CD14-positive monocyte (primary cell): ENCODE measurements at regions not wholly inside any gene's neighbourhood (a gene's known extent, or its start where the extent isn't known, plus 50 kb on each side); places are given as distances from the start of the nearest gene placed in this dataset.

Experiments
- DNase-seq, 3 donors: peaks; one replicate each; pipeline ENCODE4 v3.0.0-alpha.2; 2011 to 2022
- H2AFZ ChIP-seq: 2 replicates; pipeline ENCODE4 v1.6.0; 2012; ENCODE audit warnings: mild to moderate bottlenecking, low read depth, low read length, inconsistent platforms; ENCODE audit not compliant: insufficient read depth, poor library complexity, severe bottlenecking
- H3K27ac ChIP-seq, 2 donors: 1 replicate in 1 of 2; 2 replicates in 1 of 2; pipeline ENCODE4 v1.5.1; 2012 to 2013; ENCODE audit warnings: low read length in 2 of 2, control low read depth in 1 of 2, inconsistent platforms in 1 of 2, low read depth in 1 of 2, mild to moderate bottlenecking in 1 of 2
- H3K27me3 ChIP-seq, 2 donors: one replicate each; pipeline versions ENCODE4 v1.6.0 to v1.6.1; 2011 to 2013; ENCODE audit warnings: low read length in 2 of 2; ENCODE audit not compliant: control insufficient read depth in 2 of 2, insufficient read depth in 2 of 2
- H3K36me3 ChIP-seq, 2 donors: replicated peaks in 1 of 2; 1 replicate in 1 of 2; 2 replicates in 1 of 2; pipeline versions ENCODE4 v1.5.1 to v1.6.1; 2012 to 2013; ENCODE audit warnings: low read length in 2 of 2, control low read depth in 1 of 2, inconsistent platforms in 1 of 2, mild to moderate bottlenecking in 1 of 2; ENCODE audit not compliant: insufficient read depth in 2 of 2, control insufficient read depth in 1 of 2
- H3K4me1 ChIP-seq, 2 donors: 1 replicate in 1 of 2; 2 replicates in 1 of 2; pipeline versions ENCODE4 v1.5.1 to v1.6.1; 2012 to 2013; ENCODE audit warnings: low read length in 2 of 2, control low read depth in 1 of 2, inconsistent platforms in 1 of 2, mild to moderate bottlenecking in 1 of 2, moderate library complexity in 1 of 2; ENCODE audit not compliant: insufficient read depth in 2 of 2, control insufficient read depth in 1 of 2
- H3K4me2 ChIP-seq: replicated peaks from 2 replicates; pipeline ENCODE3; 2012; ENCODE audit warnings: low read length, moderate library complexity, mild to moderate bottlenecking; ENCODE audit not compliant: poor library complexity, severe bottlenecking; ENCODE audit errors: extremely low read depth
- H3K4me3 ChIP-seq, 3 experiments: fragments of 200-600 bp in 1 of 3; sonication (generic) in 1 of 3; replicated peaks in 1 of 3; 1 replicate in 2 of 3; 2 replicates in 1 of 3; pipeline ENCODE4 v1.5.1; 2011 to 2013; ENCODE audit warnings: low read length in 3 of 3, mild to moderate bottlenecking in 3 of 3, control low read depth in 2 of 3, low read depth in 2 of 3, inconsistent platforms in 1 of 3, moderate library complexity in 1 of 3
- H3K79me2 ChIP-seq: 2 replicates; pipeline ENCODE4 v1.6.0; 2012; ENCODE audit warnings: mild to moderate bottlenecking, control low read depth, inconsistent platforms, low read length, moderate library complexity; ENCODE audit not compliant: insufficient read depth
- H3K9ac ChIP-seq: 2 replicates; pipeline ENCODE4 v1.6.0; 2017; ENCODE audit warnings: low read length, mild to moderate bottlenecking; ENCODE audit not compliant: insufficient read depth, poor library complexity, severe bottlenecking
- H3K9me3 ChIP-seq, 2 donors: replicated peaks in 1 of 2; 1 replicate in 1 of 2; 2 replicates in 1 of 2; pipeline versions ENCODE4 v1.5.1 to v1.6.1; 2012 to 2013; ENCODE audit warnings: low read length in 2 of 2, control low read depth in 1 of 2; ENCODE audit not compliant: control insufficient read depth in 1 of 2, insufficient read depth in 1 of 2
- H4K20me1 ChIP-seq: 2 replicates; pipeline ENCODE4 v1.6.0; 2012; ENCODE audit warnings: mild to moderate bottlenecking, low read length, control low read depth, moderate library complexity; ENCODE audit not compliant: insufficient read depth
- H3K27ac Mint-ChIP-seq, 7 donors: one replicate each; pipeline ENCODE4 v1.8.0; 2020; ENCODE audit warnings: mild to moderate bottlenecking in 7 of 7, mixed read lengths in 7 of 7, moderate library complexity in 6 of 7, inconsistent platforms in 2 of 7
- H3K27me3 Mint-ChIP-seq, 3 donors: one replicate each; pipeline ENCODE4 v1.8.0; 2021 to 2022; ENCODE audit warnings: low read depth in 3 of 3, mild to moderate bottlenecking in 3 of 3, mixed read lengths in 3 of 3, moderate library complexity in 3 of 3, inconsistent platforms in 1 of 3
- H3K36me3 Mint-ChIP-seq, 2 donors: one replicate each; pipeline ENCODE4 v1.8.0; 2020; ENCODE audit warnings: mixed read lengths in 2 of 2, inconsistent platforms in 1 of 2, mild to moderate bottlenecking in 1 of 2
- H3K4me1 Mint-ChIP-seq: one replicate; pipeline ENCODE4 v1.8.0; 2020; ENCODE audit warnings: mild to moderate bottlenecking, mixed read lengths
- H3K4me3 Mint-ChIP-seq, 2 donors: one replicate each; pipeline ENCODE4 v1.8.0; 2020; ENCODE audit warnings: mild to moderate bottlenecking in 2 of 2, mixed read lengths in 2 of 2, moderate library complexity in 1 of 2
- H3K9me3 Mint-ChIP-seq, 7 donors: one replicate each; pipeline ENCODE4 v1.8.0; 2020 to 2022; ENCODE audit warnings: mixed read lengths in 7 of 7, mild to moderate bottlenecking in 6 of 7, moderate library complexity in 6 of 7, inconsistent platforms in 2 of 7
- WGBS: methylation state at CpG from one replicate; pipeline ENCODE4 v1.1.5; 2013; ENCODE audit warnings: missing lambda C conversion rate; ENCODE audit not compliant: insufficient coverage; 5-methylcytosine and 5-hydroxymethylcytosine counted together
- intact Hi-C, 2 donors: fragments of 100-400 bp; cut with micrococcal nuclease; formaldehyde crosslinking; loops; one replicate each; pipeline versions ENCODE4 v1.15.0 to v1.15.1; 2023
- TF ChIP-seq, protein P1 (sequence below): fragments of 200-600 bp; IDR thresholded peaks from one replicate; pipeline ENCODE4 v1.8.0; 2022; ENCODE audit warnings: antibody characterized with exemption, mild to moderate bottlenecking

DNA sequence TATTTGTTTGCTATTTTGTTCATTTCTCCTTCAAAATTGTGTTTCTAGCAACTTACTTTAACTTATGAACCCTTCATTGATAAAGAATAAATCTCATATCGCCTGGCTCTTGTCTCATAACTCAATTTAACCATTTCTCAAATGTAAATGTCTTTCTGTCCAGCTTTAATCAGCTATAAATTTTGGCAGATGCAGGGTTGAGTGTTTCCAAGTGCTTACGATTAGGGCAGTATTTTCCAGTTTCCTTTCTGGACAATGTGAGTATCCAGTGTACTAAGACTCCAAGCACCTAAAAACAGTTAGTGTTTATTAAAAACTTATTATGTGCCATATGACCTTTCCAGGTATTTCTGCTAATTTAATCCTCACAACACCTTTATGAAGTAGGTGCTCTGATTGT, 218.6 kb upstream of the GK2 start:
- H3K4me1 Mint-ChIP-seq = peaks cover 9% of the 10 kb centered on the region
- H3K27me3 ChIP-seq = no peaks in the 10 kb centered on the region
- H3K4me1 ChIP-seq = no peaks in the 10 kb centered on the region
- no peak for DNase-seq
- no peak overlapping the region for H3K9ac ChIP-seq
- no peaks in the 10 kb centered on the region for H3K27me3 Mint-ChIP-seq
- no peak overlapping the region for H3K27ac ChIP-seq
- no peak overlapping the region for H3K4me3 ChIP-seq
- H3K9me3 ChIP-seq = no peaks in the 10 kb centered on the region
- WGBS = no CpG with 5 or more reads among the region's 2 CpGs
- H2AFZ ChIP-seq = no peak overlapping the region
- intact Hi-C loops = no loop called here
- TF ChIP-seq, protein P1, sequence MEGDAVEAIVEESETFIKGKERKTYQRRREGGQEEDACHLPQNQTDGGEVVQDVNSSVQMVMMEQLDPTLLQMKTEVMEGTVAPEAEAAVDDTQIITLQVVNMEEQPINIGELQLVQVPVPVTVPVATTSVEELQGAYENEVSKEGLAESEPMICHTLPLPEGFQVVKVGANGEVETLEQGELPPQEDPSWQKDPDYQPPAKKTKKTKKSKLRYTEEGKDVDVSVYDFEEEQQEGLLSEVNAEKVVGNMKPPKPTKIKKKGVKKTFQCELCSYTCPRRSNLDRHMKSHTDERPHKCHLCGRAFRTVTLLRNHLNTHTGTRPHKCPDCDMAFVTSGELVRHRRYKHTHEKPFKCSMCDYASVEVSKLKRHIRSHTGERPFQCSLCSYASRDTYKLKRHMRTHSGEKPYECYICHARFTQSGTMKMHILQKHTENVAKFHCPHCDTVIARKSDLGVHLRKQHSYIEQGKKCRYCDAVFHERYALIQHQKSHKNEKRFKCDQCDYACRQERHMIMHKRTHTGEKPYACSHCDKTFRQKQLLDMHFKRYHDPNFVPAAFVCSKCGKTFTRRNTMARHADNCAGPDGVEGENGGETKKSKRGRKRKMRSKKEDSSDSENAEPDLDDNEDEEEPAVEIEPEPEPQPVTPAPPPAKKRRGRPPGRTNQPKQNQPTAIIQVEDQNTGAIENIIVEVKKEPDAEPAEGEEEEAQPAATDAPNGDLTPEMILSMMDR = no peak
- H3K4me3 Mint-ChIP-seq = no peak overlapping the region
- no peaks in the 10 kb centered on the region for H3K36me3 ChIP-seq
- H3K79me2 ChIP-seq = no peaks in the 10 kb centered on the region
- peaks cover 0 to 1% (median 0%) of the 10 kb centered on the region in 7 donors for H3K9me3 Mint-ChIP-seq
- no peaks in the 10 kb centered on the region for H4K20me1 ChIP-seq
- no peak overlapping the region for H3K4me2 ChIP-seq
- H3K27ac Mint-ChIP-seq = no peak overlapping the region
- no peaks in the 10 kb centered on the region for H3K36me3 Mint-ChIP-seq

DNA sequence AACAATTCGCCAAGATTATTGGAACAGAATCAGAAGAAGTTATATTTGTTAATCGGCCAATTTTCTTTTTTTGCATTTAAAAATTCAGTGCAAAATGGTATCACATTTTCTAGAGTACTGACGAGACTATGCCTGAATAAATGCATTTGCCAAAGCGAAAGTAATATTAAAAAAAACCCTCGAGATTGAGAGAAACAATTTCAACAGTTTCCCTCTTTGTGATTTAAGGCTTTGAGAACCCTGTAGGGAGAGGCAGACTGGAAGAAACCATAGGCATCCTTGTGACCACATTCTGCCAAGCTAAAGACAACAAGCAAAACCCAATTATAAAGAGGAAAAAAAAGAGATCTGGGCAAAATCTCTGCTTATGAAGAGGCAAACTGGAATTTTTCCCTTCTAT, 218.1 kb upstream of the GK2 start:
- Histone ChIP-seq H3K9me3 (no peaks in the 10 kb centered on the region), H3K36me3 (no peaks in the 10 kb centered on the region), H4K20me1 (no peaks in the 10 kb centered on the region), H3K27me3 (no peaks in the 10 kb centered on the region), H3K4me2 (peak overlapping the region; percentile 1), H3K4me3 (peak overlapping the region in 1 of 3 experiments; percentile 17), H3K4me1 (no peaks in the 10 kb centered on the region), H3K27ac (no peak overlapping the region), H3K79me2 (no peaks in the 10 kb centered on the region), H3K9ac (no peak overlapping the region), H2AFZ (peak overlapping the region; percentile 33)
- Mint-ChIP-seq H3K9me3 (no peaks in the 10 kb centered on the region), H3K36me3 (no peaks in the 10 kb centered on the region), H3K4me3 (peak overlapping the region in 1 of 2 donors; percentile 60), H3K27ac (no peak overlapping the region), H3K4me1 (peaks cover 9% of the 10 kb centered on the region), H3K27me3 (no peaks in the 10 kb centered on the region)
- WGBS = no CpG with 5 or more reads among the region's 5 CpGs
- intact Hi-C loops = no loop called here
- TF ChIP-seq, protein P1 = no peak
- DNase-seq = no peak
